GM12874 (cell line): ENCODE measurements at regions not wholly inside any gene's neighbourhood (a gene's known extent, or its start where the extent isn't known, plus 50 kb on each side); places are given as distances from the start of the nearest gene placed in this dataset.

Experiments
- TF ChIP-seq, protein P1 (sequence below): IDR thresholded peaks from 2 replicates; pipeline ENCODE4 v1.5.1; 2011; ENCODE audit warnings: low read depth, mild to moderate bottlenecking, control low read depth, low read length, moderate library complexity; ENCODE audit not compliant: insufficient read depth

GRCh38 chr21:19986396-19986795 is 1011.8 kb upstream of the NCAM2 start:
- TF ChIP-seq, protein P1, sequence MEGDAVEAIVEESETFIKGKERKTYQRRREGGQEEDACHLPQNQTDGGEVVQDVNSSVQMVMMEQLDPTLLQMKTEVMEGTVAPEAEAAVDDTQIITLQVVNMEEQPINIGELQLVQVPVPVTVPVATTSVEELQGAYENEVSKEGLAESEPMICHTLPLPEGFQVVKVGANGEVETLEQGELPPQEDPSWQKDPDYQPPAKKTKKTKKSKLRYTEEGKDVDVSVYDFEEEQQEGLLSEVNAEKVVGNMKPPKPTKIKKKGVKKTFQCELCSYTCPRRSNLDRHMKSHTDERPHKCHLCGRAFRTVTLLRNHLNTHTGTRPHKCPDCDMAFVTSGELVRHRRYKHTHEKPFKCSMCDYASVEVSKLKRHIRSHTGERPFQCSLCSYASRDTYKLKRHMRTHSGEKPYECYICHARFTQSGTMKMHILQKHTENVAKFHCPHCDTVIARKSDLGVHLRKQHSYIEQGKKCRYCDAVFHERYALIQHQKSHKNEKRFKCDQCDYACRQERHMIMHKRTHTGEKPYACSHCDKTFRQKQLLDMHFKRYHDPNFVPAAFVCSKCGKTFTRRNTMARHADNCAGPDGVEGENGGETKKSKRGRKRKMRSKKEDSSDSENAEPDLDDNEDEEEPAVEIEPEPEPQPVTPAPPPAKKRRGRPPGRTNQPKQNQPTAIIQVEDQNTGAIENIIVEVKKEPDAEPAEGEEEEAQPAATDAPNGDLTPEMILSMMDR: no peak

- TF ChIP-seq, protein P1: no peak
These were observed 1010.5 kb upstream of the NCAM2 start for GRCh38 chr21:19987671-19988070.

- TF ChIP-seq, protein P1: no peak
These were observed 1005.7 kb upstream of the NCAM2 start for GRCh38 chr21:19992540-19992939.

- TF ChIP-seq, protein P1: no peak
These were observed 1004.9 kb upstream of the NCAM2 start for GRCh38 chr21:19993268-19993667.

GRCh38 chr21:19995253-19995652 is 1003.0 kb upstream of the NCAM2 start:
- TF ChIP-seq, protein P1: no peak

- TF ChIP-seq, protein P1: no peak
These were observed 999.8 kb upstream of the NCAM2 start for GRCh38 chr21:19998453-19998852.

DNA sequence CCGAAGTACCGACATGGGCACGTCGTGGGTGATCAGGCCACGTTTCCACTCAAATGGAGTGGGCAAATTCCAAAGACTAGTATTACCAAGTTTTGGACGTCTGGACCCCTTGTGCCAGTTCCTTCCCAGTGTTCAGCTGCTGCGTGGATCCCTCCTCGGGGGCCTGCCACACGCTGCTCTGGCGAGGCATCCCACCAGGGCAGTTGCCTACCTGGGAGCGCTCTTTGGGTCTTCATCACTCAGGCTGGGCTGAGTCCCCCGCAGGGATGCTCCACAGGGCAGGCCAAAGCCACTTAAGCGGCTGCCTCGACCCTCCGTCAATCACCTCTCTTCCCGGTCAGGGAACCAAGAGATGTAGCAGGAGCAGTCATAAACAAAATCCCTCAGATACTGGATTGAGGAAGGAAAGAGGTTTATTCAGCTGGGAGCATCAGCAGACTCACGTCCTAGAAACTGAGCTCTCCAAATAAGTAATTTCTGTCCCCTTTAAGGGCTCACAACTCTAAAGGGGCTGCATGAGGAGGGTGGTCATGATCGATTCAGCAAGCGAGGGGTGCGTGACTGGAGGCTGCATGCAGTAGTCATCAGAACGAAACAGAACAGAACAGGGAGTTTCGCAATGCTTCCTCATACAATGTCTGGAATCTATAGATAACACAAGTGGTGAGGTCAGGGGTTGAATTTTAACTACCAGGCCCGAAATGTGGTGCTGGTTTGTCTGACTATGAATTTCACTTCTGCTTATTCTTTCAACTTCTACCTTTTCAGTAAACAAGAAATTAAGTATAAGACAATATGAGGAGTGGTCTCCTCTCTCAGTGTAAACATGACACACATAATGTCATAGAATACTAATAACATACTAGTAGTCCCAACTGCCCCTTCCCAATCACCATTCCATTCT is 998.6 kb upstream of the NCAM2 start:
- TF ChIP-seq, protein P1: no peak
